Ovary (tissue), 7 donors: ENCODE measurements at regions not wholly inside any gene's neighbourhood (a gene's known extent, or its start where the extent isn't known, plus 50 kb on each side); places are given as distances from the start of the nearest gene placed in this dataset.
"Not testable (repeated sequence)": the region's sequence is repeated elsewhere in the genome, so short reads cannot be mapped to it uniquely, and the experiment has no call there.

ENCODE experiments used
- DNase-seq, 5 donors: peaks; one replicate each; pipeline ENCODE4 v3.0.0-alpha.2; 2019 to 2020
- H3K27ac ChIP-seq, 2 donors: fragments of 200-600 bp; one replicate each; pipeline versions ENCODE4 v1.5.1 to v1.8.0; 2019 to 2022
- H3K27me3 ChIP-seq: fragments of 200-600 bp; one replicate; pipeline ENCODE4 v1.8.0; 2022
- H3K36me3 ChIP-seq: fragments of 200-600 bp; sonication (generic); one replicate; pipeline ENCODE4 v1.5.1; 2019
- H3K4me1 ChIP-seq: one replicate; pipeline ENCODE4 v1.8.1; 2013; ENCODE audit warnings: mild to moderate bottlenecking, moderate library complexity; ENCODE audit not compliant: insufficient read depth
- H3K4me3 ChIP-seq: fragments of 200-600 bp; sonication (generic); one replicate; pipeline ENCODE4 v1.5.1; 2017
- H3K9me3 ChIP-seq, 2 donors: fragments of 200-600 bp in 1 of 2; sonication (generic) in 1 of 2; one replicate each; pipeline versions ENCODE4 v1.5.1 to v1.8.1; 2013 to 2019; ENCODE audit warnings: mild to moderate bottlenecking in 1 of 2, moderate library complexity in 1 of 2
- EP300 ChIP-seq: sonication (generic); formaldehyde crosslinking; IDR thresholded peaks from one replicate; pipeline ENCODE4 v1.6.1; 2017; ENCODE audit warnings: antibody characterized with exemption
- POLR2A ChIP-seq: fragments of 450-650 bp; IDR thresholded peaks from one replicate; pipeline ENCODE4 v1.6.1; 2017; ENCODE audit warnings: antibody characterized with exemption, mild to moderate bottlenecking, moderate library complexity
- WGBS, 3 donors: extraction: QIAGEN DNeasy Blood & Tissue Kit in 1 of 3; methylation state at CpG; one replicate each; pipeline versions ENCODE4 v1.1.5 to v1.1.7; 2013 to 2017; 5-methylcytosine and 5-hydroxymethylcytosine counted together
- intact Hi-C, 4 donors: fragments of 100-400 bp; cut with DNase I; formaldehyde crosslinking; loops; one replicate each; pipeline versions ENCODE4 v1.11.0 to v1.15.1; 2022 to 2023
- TF ChIP-seq, protein P1 (sequence below), 3 donors: fragments of 450-650 bp in 2 of 3; fragments of 200-600 bp in 1 of 3; IDR thresholded peaks; one replicate each; pipeline versions ENCODE4 v1.5.1 to v1.8.0; 2016 to 2022; ENCODE audit warnings: antibody characterized with exemption in 3 of 3, mild to moderate bottlenecking in 1 of 3
- donor health status: DM: no; HTN: no; CAD: no; lungs with moderate emphysema.
- donor health status: DM: no; HTN: no; CAD: no.
- donor health status: Bipolar disorder and iron deficiency.
- donor health status: DM: no; HTN: no; CAD: no.
- donor health status: DM: yes; HTN: yes; CAD: no.

DNA sequence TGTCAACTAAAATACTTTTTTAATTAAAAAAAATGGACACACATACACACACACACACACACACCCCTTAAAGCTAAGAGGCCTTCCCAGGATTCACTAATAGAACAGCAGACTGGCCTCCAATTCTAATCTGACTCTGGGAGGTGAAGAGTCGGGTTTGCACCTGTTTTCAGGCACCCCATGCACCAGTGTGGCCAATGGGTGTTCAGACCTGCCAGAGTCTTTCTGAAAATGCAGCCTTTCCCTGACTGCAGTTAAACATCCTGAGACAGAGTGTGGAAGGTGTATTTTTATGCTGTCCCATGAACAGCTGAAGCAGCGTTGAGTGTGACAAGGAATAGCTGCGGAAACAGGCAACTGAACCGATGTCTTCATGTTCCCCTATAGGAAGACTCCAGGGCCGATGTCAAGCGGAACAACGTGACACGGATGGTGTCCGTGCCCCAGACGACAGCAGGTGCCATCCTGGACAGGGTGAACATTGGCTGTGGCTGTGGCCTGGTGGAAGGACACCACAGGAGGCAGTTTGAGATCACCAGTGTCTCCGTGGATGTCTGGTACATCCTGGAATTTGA lies 74.6 kb upstream of the LYZL2 start:
- intact Hi-C loops: no loop called here
- H3K27me3 ChIP-seq: no peaks in the 10 kb centered on the region
- 76 to 88% (median 83%) methylated on average over 11 of the region's 11 CpGs for WGBS, 3 donors
- no peak overlapping the region for H3K4me3 ChIP-seq
- no peaks in the 10 kb centered on the region for H3K36me3 ChIP-seq
- no peak overlapping the region for H3K27ac ChIP-seq
- TF ChIP-seq POLR2A: no peak
- TF ChIP-seq EP300: no peak
- TF ChIP-seq, protein P1, sequence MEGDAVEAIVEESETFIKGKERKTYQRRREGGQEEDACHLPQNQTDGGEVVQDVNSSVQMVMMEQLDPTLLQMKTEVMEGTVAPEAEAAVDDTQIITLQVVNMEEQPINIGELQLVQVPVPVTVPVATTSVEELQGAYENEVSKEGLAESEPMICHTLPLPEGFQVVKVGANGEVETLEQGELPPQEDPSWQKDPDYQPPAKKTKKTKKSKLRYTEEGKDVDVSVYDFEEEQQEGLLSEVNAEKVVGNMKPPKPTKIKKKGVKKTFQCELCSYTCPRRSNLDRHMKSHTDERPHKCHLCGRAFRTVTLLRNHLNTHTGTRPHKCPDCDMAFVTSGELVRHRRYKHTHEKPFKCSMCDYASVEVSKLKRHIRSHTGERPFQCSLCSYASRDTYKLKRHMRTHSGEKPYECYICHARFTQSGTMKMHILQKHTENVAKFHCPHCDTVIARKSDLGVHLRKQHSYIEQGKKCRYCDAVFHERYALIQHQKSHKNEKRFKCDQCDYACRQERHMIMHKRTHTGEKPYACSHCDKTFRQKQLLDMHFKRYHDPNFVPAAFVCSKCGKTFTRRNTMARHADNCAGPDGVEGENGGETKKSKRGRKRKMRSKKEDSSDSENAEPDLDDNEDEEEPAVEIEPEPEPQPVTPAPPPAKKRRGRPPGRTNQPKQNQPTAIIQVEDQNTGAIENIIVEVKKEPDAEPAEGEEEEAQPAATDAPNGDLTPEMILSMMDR (IDR thresholded peaks at IDR 0.05): no peak
- no peak for DNase-seq
- no peaks in the 10 kb centered on the region for H3K9me3 ChIP-seq
- no peaks in the 10 kb centered on the region for H3K4me1 ChIP-seq

DNA sequence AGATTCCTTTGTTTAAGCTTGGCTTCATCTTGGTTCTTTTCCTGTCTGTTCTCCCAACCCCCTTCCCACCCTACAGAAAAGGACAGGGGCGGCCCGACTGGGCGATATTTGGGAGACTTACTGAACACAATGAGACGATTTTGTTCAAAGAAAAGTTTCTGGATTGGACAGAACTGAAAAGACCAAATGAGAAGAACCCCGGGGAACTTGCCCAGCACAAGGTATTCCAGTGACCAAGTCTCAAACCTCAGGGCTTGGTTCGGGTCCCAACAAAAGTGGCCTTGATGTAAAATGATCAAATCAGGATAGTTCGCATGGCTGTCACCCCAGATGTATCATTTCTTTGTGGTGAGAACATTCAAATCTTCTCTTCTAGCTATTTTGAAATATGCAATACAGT lies 73.9 kb upstream of the LYZL2 start:
- DNase-seq, H3K4me1 ChIP-seq, H3K27me3 ChIP-seq, H3K36me3 ChIP-seq, intact Hi-C loops, H3K4me3 ChIP-seq, H3K27ac ChIP-seq, H3K9me3 ChIP-seq: not testable (repeated sequence)
- 68 to 72% (median 71%) methylated on average over 7 of the region's 7 CpGs for WGBS, 3 donors

DNA sequence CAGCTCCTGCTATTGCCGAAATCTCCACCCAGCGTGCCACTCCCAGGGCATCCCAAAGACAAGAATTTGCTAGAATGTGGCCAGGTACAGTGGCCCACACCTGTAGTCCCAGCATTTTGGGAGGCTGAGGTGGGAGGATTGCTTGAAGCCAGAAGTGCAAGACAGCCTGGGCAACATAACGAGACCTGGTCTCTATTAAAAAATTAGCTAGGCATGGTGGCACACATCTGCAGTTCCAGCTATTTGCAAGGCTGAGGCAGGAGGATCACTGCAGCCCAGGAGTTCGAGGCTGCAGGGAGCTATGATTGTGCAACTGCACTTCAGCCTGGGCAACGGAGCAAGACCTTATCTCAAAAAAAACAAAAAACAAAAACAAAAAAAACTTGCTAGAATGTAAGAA lies 73.3 kb upstream of the LYZL2 start:
- intact Hi-C loops: no loop called here
- TF ChIP-seq, protein P1 (IDR thresholded peaks at IDR 0.05): no peak
- no peaks in the 10 kb centered on the region for H3K36me3 ChIP-seq
- no peaks in the 10 kb centered on the region for H3K27me3 ChIP-seq
- DNase-seq: no peak
- 62 to 65% (median 63%) methylated on average over 5 of the region's 5 CpGs for WGBS, 3 donors
- no peaks in the 10 kb centered on the region for H3K9me3 ChIP-seq
- no peak overlapping the region for H3K4me3 ChIP-seq
- H3K27ac ChIP-seq: no peak overlapping the region
- no peaks in the 10 kb centered on the region for H3K4me1 ChIP-seq

DNA sequence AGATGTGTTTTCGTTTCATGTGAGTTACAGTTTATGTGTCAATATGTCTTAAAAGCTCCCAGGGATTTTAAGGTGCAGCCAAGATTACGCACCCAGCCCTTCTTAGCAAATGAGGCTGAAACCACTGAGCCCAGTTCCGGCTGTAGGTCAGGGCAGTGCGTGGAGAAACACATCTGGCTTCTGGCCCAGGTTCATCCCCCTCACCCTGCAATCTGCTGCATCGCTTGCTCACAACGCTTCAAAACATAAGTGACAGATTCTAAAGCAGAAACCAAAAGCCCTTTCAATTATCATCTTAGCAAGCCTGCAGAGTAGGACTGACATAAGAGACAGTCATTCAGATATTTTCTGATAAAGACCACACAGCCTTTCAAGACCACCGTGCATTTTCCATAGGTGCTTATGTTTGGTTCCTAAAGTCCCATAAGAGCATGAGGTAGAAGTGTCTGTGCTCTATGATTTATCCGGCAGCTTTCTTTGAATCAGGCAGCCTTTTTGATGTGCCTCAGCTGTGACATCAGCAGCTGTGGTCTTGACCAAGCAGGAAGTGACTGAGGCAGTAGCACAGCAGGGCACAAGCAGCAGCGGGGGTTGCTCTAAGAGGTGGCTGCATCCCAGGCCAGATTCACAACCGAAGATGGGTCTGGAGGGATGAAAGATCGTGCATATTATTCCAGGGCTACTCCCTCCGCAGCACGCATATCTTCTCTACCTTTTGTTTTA lies 72.1 kb upstream of the LYZL2 start:
- H3K4me1 ChIP-seq: no peaks in the 10 kb centered on the region
- H3K36me3 ChIP-seq: no peaks in the 10 kb centered on the region
- peak in 1 of 5 donors; percentile 13 for DNase-seq
- no peaks in the 10 kb centered on the region for H3K27me3 ChIP-seq
- H3K27ac ChIP-seq: no peak overlapping the region
- TF ChIP-seq POLR2A: no peak
- TF ChIP-seq, protein P1 (IDR thresholded peaks at IDR 0.05): no peak
- no peak for TF ChIP-seq EP300
- intact Hi-C loops: no loop called here
- WGBS, 3 donors: 49 to 54% (median 54%) methylated on average over 13 of the region's 13 CpGs
- H3K4me3 ChIP-seq: no peak overlapping the region
- H3K9me3 ChIP-seq: no peaks in the 10 kb centered on the region

DNA sequence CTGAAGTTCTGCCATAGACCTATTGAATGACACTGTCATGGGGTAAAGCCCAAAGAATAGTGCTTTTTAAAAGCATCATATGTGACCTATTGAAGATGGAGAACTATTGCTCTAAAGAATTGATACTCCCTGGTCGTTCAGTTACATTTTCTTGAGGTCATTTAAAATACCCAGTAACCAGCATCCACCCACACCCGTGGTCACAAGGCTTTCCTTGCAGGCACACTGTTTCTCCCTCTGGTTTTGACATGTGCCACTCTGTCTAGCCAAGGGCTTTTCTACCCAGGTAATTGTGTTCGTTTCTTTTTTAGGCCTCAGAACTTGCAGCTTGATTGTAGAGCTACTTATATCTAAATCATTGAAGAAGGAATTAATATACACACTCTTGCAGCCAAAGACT lies 68.3 kb upstream of the LYZL2 start:
- H3K9me3 ChIP-seq: no peaks in the 10 kb centered on the region
- WGBS, 3 donors: 81 to 83% (median 81%) methylated on average over 3 of the region's 3 CpGs
- no peak for DNase-seq
- H3K27ac ChIP-seq: no peak overlapping the region
- no peaks in the 10 kb centered on the region for H3K27me3 ChIP-seq
- H3K36me3 ChIP-seq: no peaks in the 10 kb centered on the region
- intact Hi-C loops: no loop called here
- no peaks in the 10 kb centered on the region for H3K4me1 ChIP-seq
- TF ChIP-seq, protein P1 (IDR thresholded peaks at IDR 0.05): no peak
- TF ChIP-seq EP300: no peak
- no peak for TF ChIP-seq POLR2A
- no peak overlapping the region for H3K4me3 ChIP-seq

DNA sequence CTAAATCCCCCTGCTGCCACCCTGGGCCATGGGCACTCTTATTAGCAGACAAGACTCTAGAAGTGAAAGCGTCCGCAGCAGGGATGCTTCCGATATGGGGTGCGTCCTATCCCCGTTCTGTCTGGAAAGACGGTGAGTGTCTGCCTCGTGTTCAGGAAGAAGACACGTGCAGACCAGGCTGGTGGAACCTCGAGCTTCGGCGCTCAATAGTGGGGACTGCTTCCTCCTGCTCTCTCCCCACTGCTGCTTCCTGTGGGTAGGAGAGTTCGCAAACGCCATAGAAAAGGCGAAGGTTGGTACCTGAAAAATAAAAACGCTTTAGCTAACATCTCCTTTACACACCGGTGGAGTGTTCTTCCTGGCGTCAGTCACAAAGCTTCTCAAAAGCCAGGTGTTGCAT lies 67.7 kb upstream of the LYZL2 start:
- H3K4me3 ChIP-seq, H3K9me3 ChIP-seq, H3K27ac ChIP-seq, intact Hi-C loops, H3K27me3 ChIP-seq, DNase-seq, H3K4me1 ChIP-seq, H3K36me3 ChIP-seq: not testable (repeated sequence)
- 72 to 77% (median 75%) methylated on average over 17 of the region's 17 CpGs for WGBS, 3 donors

DNA sequence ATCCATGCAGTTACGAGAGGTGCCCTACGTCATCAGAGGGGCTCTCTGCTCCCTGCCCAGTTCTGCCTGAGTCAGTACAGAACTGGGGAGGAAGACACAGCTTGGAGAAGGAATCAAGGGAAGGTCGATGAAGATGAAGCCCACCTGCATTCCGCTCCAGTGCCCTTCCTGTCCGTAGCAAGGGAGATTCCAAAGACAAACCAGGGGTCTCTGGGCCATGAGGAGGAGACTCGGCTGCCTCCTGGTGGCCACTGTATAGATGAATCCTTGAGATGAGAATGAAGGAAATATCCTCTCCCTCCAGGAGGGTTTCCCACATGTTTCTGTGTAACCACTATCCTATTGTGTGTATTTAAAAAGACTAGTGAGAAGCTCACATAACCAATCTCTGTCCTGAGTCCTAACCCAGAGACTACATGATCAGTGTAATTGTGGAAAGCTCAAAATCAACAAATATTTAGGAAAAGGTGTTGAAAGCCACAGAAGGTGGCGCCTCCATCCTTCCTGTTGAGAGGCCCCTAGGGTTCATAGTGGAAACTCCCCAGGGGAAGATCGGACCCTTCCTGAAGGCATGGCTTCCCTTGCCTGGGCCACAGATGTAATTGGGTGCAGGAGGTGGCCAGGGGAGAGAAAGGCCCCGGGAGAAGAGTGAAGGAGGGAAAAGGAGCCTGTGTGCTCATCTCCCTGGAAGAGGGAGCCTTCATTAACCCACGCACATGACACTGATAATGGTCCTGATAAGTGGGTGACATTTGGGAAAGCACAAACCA lies 67.0 kb upstream of the LYZL2 start:
- H3K27me3 ChIP-seq, DNase-seq, H3K4me3 ChIP-seq, H3K27ac ChIP-seq, H3K36me3 ChIP-seq, H3K9me3 ChIP-seq, H3K4me1 ChIP-seq, intact Hi-C loops: not testable (repeated sequence)
- WGBS, 3 donors: 75 to 80% (median 76%) methylated on average over 9 to 10 of the region's 10 CpGs
